ENCODE measurements at regions not wholly inside any gene's neighbourhood (a gene's known extent, or its start where the extent isn't known, plus 50 kb on each side); places are given as distances from the start of the nearest gene placed in this dataset.

DNA sequence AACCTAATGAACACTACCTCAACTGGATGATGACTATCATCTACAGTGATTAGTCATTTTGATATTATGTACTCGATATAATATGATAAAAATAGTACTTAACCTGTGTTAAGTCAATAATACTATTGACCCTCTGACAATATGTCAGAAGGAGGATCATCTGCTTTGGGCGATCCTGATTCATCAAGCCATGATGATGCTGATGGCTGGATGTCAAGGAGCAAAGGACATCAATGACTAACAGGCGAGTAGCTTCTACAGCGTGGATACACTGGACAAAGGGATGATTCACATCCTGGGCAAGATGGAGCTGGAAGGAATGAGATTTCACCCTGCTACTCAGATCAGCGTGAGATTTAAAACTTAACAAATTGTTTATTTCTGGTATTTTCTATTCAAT is 94.4 kb upstream of the SKAP2 start:
- no peak for TF ChIP-seq POLR2AphosphoS5 (IDR thresholded peaks at IDR 0.05)
- no peak for TF ChIP-seq EP300 (IDR thresholded peaks at IDR 0.05)
- TF ChIP-seq, protein P1, sequence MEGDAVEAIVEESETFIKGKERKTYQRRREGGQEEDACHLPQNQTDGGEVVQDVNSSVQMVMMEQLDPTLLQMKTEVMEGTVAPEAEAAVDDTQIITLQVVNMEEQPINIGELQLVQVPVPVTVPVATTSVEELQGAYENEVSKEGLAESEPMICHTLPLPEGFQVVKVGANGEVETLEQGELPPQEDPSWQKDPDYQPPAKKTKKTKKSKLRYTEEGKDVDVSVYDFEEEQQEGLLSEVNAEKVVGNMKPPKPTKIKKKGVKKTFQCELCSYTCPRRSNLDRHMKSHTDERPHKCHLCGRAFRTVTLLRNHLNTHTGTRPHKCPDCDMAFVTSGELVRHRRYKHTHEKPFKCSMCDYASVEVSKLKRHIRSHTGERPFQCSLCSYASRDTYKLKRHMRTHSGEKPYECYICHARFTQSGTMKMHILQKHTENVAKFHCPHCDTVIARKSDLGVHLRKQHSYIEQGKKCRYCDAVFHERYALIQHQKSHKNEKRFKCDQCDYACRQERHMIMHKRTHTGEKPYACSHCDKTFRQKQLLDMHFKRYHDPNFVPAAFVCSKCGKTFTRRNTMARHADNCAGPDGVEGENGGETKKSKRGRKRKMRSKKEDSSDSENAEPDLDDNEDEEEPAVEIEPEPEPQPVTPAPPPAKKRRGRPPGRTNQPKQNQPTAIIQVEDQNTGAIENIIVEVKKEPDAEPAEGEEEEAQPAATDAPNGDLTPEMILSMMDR (IDR thresholded peaks at IDR 0.05): no peak
